Activated CD4-positive, CD25-positive, alpha-beta regulatory T cell (primary cell): ENCODE measurements at regions not wholly inside any gene's neighbourhood (a gene's known extent, or its start where the extent isn't known, plus 50 kb on each side); places are given as distances from the start of the nearest gene placed in this dataset.
"Not testable (repeated sequence)": the region's sequence is repeated elsewhere in the genome, so short reads cannot be mapped to it uniquely, and the experiment has no call there.

Source experiments
- DNase-seq, 4 experiments: peaks; one replicate each; lab custom pipeline; 2025; lab: John Stamatoyannopoulos, UW

DNA sequence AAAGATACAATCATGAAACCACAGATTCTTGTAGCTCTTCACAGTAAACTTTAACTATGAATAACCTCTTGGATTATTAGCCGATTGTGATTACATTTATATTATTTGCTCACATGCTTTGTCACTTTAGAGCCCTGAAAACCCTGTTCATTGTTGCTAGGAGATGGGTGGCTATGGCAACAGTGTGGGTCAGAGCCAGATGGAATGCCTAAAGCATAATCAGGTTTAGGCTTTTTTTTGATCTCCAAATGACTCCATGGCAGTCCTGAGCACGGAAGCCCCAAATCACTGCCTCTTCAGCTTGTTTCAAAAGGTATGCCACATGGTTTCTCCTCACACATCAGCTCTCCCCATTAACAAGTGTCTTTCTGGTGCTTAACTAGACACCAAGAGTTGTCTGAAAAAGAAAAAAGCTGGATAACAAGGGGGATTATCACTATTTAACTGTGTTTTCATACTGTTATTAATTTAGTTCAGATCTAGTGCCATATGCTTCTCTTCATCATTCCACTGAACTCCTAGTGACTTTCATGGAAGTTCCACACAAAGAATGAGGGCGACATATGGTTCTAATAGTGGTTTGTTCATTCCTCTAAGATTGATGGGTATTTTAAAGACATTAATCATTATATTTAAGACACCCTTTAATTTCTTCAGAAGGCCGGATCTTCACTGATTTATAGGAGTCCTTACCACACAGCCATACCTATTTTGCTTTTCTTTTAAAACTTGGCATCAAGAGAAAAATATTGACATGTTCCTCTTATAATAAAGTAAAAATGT is 88.8 kb upstream of the PAM start:
- DNase-seq, result no peak

DNA sequence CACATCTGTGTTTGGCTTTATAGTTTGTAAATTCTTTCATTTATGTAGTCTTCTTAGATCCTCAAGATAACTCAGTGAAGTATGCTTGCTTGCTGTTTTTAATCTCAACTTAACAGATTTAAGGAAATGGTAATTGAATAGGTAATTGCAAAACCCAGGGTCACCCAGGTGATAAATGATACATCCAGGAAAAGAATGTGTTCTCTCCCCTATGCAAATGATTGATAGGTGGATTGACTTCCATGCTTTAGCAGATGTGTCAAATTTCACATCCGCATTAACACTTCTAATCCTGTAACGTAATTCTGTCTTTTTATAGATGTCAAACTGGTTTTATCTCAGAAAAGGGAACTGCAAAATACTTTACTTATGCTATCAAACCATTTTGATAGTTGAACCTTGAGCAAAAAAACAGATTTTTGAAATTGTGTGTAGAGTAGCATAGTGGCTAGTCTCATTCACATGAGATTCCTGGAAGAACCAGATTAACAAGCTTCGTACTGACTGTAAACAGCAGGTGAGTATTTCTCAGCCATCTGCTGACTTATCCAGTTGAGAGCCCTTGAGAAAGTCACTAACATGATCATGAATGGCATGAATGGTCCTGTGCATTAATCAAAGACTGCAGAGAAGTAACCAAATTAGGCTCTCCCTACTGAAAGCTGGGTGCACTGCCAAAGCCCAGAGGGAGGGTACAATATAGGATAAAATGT is 86.7 kb upstream of the PAM start:
- DNase-seq, result no peak

DNA sequence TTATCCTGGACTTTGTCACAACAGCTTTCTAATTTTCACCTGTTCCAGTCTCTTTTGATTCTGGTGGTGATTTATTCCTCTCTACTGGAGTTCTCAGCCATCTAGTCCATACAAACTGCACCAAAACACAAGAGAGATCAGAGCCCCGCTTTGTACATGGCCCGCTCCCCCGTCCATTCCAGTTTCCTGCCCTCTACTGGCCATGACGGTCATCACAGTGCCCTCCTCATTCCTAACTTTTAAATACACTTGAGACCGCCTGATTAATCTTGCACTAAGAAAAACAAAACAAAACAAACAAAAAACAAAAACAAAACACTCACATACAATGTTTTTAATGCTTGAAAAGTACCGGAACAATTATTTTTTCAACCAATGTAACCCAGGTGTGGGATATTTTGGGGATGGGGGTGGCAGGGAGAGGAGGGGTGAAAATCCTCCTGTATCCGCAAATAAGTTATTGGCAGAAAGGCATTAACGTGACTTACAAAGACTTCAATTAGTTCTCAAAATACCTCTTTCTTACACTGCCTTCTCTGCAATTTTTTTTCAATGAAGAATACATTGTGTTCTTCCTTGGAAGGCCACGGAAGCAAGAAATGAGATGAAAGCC is 84.8 kb upstream of the PAM start:
- no peak for DNase-seq

DNA sequence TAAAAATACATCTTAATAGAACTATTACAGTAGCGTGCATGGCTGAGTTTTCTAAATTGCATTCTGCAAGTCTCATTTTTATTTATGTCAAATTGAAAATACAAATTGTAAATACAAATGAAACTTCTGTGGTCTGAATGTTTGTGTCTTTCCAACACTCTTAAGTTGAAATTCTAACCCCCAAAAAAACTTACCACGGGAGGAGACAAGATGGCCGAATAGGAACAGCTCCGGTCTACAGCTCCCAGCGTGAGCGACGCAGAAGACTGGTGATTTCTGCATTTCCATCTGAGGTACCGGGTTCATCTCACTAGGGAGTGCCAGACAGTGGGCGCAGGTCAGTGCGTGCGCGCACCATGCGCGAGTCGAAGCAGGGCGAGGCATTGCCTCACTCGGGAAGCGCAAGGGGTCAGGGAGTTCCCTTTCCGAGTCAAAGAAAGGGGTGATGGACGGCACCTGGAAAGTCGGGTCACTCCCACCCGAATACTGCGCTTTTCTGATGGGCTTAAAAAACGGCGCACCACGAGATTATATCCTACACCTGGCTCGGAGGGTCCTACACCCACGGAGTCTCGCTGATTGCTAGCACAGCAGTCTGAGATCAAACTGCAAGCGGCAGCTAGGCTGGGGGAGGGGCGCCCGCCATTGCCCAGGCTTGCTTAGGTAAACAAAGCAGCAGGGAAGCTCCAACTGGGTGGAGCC is 83.9 kb upstream of the PAM start:
- DNase-seq, result not testable (repeated sequence)

DNA sequence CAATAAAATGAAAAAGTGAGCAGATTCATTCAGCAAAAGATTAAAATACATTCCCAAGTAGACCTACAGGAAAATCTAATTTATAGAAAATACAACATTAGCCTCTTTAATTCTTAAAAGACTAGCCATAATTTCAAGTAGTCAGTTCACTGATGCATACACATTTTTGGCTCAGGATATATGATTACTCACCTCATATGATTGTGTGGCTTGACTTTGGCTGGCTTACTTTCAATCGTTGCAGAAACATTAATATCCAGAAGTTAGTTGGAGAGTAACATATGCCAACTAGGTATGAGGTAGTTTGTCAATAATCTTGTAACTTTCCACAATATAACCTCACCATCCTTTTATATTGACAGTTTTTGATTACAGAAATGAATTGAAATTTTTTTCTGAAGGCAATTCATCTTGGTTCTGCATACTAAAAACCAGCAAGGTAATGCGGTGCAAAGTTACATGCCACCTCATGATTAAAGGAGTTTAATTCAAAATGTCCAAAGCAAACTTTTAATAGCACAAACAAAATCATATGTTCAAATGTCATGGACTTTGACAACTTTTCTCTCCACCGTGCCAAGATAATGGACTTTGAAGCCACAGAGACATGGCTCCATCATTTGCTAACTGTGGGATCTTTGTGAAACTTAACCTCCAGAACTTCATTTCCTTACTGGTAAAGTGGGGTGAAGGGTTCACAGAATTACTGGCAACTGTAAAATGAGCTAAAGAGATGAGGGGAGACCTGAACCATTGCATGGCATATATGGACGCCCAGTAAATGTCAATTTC is 76.6 kb upstream of the PAM start:
- DNase-seq, result no peak

DNA sequence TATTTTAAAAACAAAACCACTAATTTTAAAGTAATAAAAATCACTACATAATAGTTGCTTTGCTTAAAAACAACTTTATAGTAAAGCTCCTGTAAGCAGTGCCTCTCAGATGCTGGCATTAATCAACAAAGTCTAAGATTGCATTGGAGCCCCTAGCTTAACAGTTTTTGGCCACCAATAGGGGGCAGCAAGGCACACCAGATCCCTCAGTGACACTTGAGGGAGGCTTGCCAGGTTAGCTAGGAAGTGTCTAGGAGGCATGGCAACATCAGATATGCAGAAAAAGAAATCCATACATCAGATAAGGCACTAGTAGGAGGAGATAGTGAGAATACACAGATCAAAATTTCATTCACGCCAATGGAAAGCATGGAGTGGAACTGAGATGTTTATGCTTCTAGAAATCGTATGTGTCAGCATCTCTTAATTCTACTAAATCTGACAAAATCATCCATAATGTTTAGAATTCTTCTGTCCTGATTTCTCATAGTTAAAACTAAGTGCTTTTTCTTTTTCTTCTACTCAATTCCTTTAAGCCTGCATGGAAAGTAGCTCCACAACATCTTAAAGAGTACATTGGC is 73.6 kb upstream of the PAM start:
- peak; percentile 3 to 14 (median 10) for DNase-seq

DNA sequence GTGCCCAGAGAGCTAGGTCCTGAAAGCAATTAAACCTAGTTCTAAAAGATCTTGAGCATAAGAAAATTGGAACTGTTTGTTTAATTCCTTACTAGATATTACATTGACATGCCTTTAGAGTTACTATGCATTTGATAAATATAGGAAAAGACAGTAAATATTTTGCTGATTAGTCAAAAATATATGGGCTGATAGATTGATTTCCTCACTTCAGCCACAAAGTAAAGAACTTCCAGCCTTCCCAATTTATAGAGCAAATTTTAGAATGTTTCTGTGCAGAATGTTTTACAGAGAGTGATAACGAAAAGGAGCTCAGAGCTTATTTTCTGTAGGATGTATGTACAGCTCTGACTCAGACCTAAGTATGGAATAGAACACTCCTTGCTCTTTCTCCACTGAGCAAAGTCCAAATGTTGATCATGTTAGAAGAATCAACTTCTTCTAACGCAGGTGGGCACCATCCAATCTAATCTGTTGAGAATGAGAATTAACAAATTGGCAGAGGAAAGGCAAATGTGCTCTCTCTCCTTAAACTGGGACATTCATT is 72.9 kb upstream of the PAM start:
- DNase-seq, result no peak

DNA sequence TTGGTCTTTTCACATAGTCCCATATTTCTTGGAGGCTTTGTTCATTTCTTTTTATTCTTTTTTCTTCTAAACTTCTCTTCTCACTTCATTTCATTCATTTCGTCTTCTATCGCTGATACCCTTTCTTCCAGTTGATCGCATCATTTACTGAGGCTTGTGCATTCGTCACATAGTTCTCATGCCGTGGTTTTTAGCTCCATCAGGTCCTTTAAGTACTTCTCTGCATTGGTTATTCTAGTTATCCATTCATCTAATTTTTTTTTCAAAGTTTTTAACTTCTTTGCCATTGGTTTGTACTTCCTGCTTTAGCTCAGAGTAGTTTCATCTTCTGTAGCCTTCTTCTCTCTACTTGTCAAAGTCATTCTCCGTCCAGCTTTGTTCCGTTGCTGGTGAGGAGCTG is 67.0 kb upstream of the PAM start:
- DNase-seq, result not testable (repeated sequence)

DNA sequence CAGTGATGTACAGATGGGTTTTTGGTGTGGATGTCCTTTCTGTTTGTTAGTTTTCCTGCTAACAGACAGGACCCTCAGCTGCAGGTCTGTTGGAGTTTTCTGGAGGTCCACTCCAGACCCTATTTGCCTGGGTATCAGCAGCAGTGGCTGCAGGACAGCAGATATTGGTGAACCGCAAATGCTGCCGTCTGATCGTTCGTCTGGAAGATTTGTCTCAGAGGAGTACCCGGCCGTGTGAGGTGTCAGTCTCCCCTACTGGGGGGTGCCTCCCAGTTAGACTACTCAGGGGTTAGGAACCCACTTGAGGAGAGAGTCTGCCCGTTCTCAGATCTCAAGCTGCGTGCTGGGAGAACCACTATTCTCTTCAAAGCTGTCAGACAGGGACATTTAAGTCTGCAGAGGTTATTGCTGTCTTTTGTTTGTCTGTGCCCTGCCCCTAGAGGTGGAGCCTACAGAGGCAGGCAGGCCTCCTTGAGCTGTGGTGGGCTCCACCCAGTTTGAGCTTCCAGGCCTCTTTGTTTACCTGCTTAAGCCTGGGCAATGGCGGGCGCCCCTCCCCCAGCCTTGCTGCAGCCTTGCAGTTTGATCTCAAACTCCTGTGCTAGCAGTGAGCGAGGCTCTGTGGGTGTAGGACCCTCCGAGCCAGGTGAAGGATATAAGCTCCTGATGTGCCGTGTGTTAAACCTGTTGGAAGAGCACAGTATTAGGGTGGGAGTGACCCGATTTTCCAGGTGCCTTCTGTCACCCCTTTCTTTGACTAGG is 66.3 kb upstream of the PAM start:
- not testable (repeated sequence) for DNase-seq

DNA sequence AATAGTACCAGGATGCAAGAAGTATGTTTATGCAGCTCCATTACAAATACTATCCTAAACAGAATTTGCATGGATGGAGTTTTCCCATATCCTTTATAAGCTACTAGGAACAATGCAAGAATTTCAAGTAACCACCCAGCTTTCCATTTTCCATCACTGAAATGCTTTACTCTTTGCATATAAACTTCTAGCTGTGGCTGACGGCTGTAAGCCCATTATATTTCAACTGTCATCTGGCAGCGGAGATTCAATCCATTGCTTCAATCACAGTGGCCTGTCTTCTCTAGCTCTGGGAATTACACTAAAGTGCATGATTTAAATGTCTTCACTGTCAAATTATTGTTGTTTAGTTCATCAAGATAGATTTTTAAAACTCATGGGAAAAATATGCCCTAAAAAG is 64.2 kb upstream of the PAM start:
- no peak for DNase-seq

DNA sequence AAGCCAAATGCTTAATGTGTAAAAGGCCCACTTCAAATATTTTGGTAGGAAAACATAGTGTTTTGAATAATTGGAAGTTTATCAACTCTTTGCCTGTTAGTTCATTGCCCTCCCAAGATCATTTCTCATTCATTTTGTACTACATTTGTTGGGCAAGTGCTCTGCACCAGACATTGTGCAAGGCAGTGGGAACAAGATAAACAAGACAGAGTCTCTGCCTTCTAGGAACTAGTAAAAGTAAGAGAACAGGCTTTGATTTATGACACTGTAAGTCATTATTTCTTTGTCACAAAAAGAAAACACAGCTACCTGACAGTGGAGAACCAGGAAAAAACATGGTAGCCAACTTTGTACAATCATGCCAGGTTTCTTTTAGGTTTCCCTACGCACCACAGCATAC is 63.7 kb upstream of the PAM start:
- DNase-seq, result no peak

DNA sequence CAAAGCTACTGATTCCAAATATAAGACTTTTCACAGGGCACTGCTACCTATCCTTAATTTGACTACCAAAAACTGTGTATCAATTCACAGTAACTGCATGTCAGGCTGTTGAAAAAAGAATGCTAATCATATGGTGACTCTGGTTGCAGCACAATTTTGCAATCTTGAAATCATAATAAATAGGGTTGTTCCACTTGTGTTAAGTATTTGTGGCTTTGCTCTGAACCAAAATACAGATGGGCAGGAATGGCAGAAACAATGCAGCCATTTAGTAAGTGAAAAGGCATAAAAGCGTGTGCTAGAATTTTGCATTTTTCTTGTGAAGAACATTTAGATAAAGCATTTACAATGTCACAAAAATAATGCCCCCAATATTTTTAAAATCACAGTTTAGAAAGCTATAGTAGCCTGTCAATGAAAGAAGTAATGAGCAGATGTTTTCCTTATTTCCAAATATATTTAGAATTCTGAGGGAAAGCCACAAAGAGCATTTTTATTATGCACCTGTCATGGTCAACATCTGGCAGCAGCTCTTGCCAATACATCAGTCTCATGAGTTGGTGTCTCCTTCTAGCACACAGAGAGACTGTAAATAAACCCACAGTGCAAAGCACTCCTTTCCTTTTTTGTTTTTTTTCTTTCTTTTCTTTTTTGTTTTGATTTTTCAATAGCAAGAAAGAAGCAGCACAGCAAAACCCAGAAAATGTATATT is 54.8 kb upstream of the PAM start:
- no peak for DNase-seq

DNA sequence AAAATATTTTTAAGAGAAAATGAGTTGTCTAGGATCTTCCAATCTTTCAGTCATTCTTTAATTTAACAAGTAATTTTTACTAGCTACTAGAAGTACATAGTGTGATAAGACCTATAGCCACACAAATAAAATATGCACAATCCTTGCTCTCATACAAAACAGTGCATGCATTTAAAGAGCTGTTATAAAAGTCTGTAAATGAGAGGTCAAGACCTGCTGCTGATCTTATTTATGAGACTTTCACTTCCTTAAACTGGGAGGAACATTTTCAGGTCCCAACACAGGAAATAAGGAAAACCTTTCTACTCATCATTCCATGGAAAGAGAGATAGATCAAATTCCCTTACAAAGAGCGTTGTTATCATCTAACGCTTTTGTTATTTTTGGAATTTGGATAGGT is 54.2 kb upstream of the PAM start:
- DNase-seq, result no peak

DNA sequence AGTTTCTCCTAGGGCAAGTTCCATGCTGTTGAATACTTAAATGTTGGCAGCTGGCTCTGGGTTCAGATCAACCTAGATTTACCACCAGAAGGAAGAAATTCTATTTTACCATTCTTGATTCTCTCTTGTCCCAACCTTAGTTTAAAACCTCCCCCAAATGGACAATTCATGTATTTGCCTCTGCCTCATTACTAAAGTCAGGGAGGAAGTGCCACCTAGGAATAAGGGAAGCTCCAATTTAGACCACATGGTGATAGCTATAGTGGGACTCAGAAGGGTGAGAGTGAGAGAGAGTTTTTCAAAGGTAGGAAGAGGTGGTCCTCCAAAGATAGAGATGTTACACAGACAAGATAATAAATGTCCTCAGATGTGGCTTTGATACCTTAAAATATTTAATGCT is 53.4 kb upstream of the PAM start:
- no peak for DNase-seq
